ENCODE measurements at regions not wholly inside any gene's neighbourhood (a gene's known extent, or its start where the extent isn't known, plus 50 kb on each side); places are given as distances from the start of the nearest gene placed in this dataset.

DNA sequence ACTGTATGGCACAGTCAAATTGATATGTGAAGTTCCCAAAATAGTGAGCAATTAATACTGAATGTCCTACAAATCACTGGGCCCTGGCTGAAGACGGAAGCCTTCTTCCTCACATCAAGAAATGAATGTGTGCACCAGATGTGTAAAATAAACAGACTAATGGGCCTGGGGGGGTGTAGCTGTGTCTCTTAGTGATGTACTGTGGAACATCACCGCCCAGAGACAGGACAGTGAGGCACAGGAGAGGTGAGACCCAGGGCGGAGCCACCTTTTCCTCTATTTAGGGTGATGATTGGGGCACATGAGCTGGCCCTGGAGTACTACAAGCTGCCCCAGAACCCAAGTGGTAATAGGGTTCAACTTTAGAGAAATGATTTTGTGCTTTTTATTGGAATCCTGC, 368.5 kb upstream of the ARID1B start:
- 84 to 94% (median 90%) methylated on average over 3 of the region's 3 CpGs for WGBS, 4 donors
- no peak overlapping the region for H3K27ac ChIP-seq
- TF ChIP-seq POLR2A (IDR thresholded peaks at IDR 0.05) = no peak
- TF ChIP-seq, protein P1, sequence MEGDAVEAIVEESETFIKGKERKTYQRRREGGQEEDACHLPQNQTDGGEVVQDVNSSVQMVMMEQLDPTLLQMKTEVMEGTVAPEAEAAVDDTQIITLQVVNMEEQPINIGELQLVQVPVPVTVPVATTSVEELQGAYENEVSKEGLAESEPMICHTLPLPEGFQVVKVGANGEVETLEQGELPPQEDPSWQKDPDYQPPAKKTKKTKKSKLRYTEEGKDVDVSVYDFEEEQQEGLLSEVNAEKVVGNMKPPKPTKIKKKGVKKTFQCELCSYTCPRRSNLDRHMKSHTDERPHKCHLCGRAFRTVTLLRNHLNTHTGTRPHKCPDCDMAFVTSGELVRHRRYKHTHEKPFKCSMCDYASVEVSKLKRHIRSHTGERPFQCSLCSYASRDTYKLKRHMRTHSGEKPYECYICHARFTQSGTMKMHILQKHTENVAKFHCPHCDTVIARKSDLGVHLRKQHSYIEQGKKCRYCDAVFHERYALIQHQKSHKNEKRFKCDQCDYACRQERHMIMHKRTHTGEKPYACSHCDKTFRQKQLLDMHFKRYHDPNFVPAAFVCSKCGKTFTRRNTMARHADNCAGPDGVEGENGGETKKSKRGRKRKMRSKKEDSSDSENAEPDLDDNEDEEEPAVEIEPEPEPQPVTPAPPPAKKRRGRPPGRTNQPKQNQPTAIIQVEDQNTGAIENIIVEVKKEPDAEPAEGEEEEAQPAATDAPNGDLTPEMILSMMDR (IDR thresholded peaks at IDR 0.05) = no peak
- no peak for ATAC-seq
- H3K27me3 ChIP-seq = no peaks in the 10 kb centered on the region
- H3K9me3 ChIP-seq = peaks cover 0 to 7% (median 0%) of the 10 kb centered on the region in 12 donors
- H3K36me3 ChIP-seq = no peaks in the 10 kb centered on the region
- intact Hi-C loops (cut with DNase I) = no loop called here
- no peaks in the 10 kb centered on the region for H3K4me1 ChIP-seq
- no peak overlapping the region for H3K4me3 ChIP-seq
- no peak for DNase-seq

DNA sequence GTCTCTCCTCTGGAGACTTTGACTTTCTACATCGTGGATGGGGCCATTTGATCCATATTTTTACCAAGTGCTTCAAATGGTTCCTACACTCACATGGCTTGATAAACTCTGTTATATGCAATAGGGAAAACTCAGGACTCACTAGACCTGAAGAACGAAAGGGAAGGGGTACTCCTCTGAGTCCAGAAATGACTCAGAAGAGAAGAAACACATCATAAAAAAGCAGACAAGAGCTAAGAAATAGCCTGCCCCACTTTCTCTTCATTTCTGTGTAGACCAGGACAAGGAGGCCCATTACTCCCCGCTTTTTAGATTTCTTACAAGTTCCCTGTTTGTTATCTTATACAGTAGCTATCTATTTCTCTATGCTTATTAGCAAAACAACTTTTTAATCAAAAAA, 369.8 kb upstream of the ARID1B start:
- WGBS, 4 donors = 84 to 91% (median 87%) methylated on average over 3 of the region's 3 CpGs
- no peak overlapping the region for H3K27ac ChIP-seq
- no peaks in the 10 kb centered on the region for H3K27me3 ChIP-seq
- H3K4me1 ChIP-seq = no peaks in the 10 kb centered on the region
- peaks cover 0 to 7% (median 0%) of the 10 kb centered on the region in 12 donors for H3K9me3 ChIP-seq
- H3K4me3 ChIP-seq = no peak overlapping the region
- TF ChIP-seq, protein P1 (IDR thresholded peaks at IDR 0.05) = no peak
- TF ChIP-seq POLR2A (IDR thresholded peaks at IDR 0.05) = no peak
- no peak for DNase-seq
- no peaks in the 10 kb centered on the region for H3K36me3 ChIP-seq
- intact Hi-C loops (cut with DNase I) = no loop called here
- ATAC-seq = no peak

DNA sequence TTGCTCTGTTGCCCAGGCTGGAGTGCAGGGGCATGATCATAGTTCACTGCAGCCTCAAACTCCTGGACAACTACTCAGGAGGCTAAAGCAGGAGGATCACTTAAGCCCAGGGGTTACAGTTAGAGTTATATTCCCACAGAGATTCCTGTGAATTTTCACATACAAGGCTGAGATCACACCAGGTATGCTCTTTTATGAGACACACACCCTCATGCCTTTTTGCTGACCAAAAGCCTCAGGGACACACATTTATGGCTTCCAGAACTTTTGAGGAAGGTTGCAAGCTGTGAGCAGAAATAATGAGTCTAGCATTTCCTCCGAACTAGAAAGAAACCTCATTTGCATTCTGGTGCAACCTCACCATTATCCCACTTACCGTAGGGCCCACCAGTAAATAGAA, 370.5 kb upstream of the ARID1B start:
- no peak overlapping the region for H3K4me3 ChIP-seq
- H3K27me3 ChIP-seq = no peaks in the 10 kb centered on the region
- DNase-seq (no peak), ATAC-seq (no peak)
- peaks cover 0 to 3% (median 0%) of the 10 kb centered on the region in 12 donors for H3K9me3 ChIP-seq
- intact Hi-C loops (cut with DNase I) = no loop called here
- H3K36me3 ChIP-seq = no peaks in the 10 kb centered on the region
- no peaks in the 10 kb centered on the region for H3K4me1 ChIP-seq
- no peak for TF ChIP-seq POLR2A (IDR thresholded peaks at IDR 0.05)
- TF ChIP-seq, protein P1 (IDR thresholded peaks at IDR 0.05) = no peak
- no peak overlapping the region for H3K27ac ChIP-seq
- 89 to 99% (median 93%) methylated on average over 2 of the region's 2 CpGs for WGBS, 4 donors

DNA sequence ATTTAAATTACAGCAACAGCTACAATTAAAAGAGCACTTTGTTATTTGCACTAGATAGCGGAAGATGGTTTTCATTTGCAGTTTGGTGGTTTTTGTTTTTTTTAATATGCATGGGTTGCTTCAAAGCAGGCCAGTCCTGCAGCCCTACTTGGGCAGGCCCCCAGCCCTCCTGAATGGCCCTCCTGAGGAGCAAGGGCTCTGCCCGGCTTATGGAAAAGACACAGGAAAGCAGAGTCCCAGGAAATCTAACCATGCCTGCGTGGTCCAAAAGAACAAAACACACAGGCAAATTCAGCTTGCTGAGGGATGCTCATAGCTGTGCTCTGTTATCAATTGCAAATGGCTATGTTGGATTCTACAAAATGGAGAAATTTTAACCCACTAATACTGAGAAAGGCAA, 371.1 kb upstream of the ARID1B start:
- Histone ChIP-seq H3K9me3 (no peaks in the 10 kb centered on the region), H3K4me1 (no peaks in the 10 kb centered on the region), H3K36me3 (no peaks in the 10 kb centered on the region), H3K27ac (no peak overlapping the region), H3K27me3 (no peaks in the 10 kb centered on the region), H3K4me3 (no peak overlapping the region)
- intact Hi-C loops (cut with DNase I) = no loop called here
- no peak for DNase-seq
- TF ChIP-seq, protein P1 (IDR thresholded peaks at IDR 0.05) = no peak
- no peak for TF ChIP-seq POLR2A (IDR thresholded peaks at IDR 0.05)
- no peak for ATAC-seq
- 76 to 86% (median 78%) methylated on average over 3 of the region's 3 CpGs for WGBS, 4 donors
